ENCODE measurements at regions not wholly inside any gene's neighbourhood (a gene's known extent, or its start where the extent isn't known, plus 50 kb on each side); places are given as distances from the start of the nearest gene placed in this dataset.

DNA sequence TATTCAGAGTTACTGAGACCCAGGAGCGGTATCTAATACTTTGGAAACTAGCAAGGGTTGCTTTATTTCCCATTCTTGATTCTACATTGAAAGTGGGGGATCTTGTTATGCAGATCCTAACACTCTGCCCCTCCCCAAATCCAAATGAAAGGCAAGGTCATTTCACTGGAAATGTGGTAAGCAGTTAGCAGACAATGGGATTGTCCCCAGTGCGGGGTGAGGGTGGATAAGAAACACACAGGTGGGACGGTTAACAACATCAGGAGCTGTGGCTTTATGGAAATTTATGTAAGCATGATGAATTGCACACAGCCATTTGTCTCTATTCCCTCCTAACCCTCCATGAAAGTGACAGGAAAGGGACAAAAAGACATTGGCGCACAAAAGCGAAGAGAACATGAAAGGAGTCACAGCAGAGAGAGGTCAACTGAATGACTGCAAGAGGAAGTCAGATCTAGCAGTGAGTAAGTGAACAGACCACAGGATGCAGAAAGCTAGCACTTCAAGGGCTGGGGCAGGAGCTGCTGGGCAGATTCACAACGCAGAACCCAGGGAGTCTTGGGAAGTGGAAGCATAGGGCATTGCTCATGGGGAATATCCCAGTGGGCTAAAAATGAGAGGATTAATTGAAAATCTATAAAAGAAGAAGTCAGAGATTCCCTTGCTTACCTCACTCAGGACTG, 184.4 kb downstream of the HSD17B3 start:
- no peak for TF ChIP-seq POLR2A (IDR thresholded peaks at IDR 0.05)
- TF ChIP-seq EP300 (IDR thresholded peaks at IDR 0.05) = no peak
- TF ChIP-seq, protein P1, sequence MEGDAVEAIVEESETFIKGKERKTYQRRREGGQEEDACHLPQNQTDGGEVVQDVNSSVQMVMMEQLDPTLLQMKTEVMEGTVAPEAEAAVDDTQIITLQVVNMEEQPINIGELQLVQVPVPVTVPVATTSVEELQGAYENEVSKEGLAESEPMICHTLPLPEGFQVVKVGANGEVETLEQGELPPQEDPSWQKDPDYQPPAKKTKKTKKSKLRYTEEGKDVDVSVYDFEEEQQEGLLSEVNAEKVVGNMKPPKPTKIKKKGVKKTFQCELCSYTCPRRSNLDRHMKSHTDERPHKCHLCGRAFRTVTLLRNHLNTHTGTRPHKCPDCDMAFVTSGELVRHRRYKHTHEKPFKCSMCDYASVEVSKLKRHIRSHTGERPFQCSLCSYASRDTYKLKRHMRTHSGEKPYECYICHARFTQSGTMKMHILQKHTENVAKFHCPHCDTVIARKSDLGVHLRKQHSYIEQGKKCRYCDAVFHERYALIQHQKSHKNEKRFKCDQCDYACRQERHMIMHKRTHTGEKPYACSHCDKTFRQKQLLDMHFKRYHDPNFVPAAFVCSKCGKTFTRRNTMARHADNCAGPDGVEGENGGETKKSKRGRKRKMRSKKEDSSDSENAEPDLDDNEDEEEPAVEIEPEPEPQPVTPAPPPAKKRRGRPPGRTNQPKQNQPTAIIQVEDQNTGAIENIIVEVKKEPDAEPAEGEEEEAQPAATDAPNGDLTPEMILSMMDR (IDR thresholded peaks at IDR 0.05) = no peak

All from stomach (tissue), 4 donors.